PFSK-1 (cell line): ENCODE measurements at regions not wholly inside any gene's neighbourhood (a gene's known extent, or its start where the extent isn't known, plus 50 kb on each side); places are given as distances from the start of the nearest gene placed in this dataset.

Experiments
- FOXP2 ChIP-seq: optimal IDR thresholded peaks from 2 replicates; pipeline ENCODE3; 2011; ENCODE audit warnings: borderline replicate concordance, control low read depth, inconsistent platforms; ENCODE audit not compliant: insufficient read depth; ENCODE audit errors: extremely low read length, extremely low read depth
- POLR2AphosphoS5 ChIP-seq: IDR thresholded peaks from 2 replicates; pipeline ENCODE4 v1.6.1; 2012; ENCODE audit warnings: low read depth, mild to moderate bottlenecking, control low read depth, low read length, moderate library complexity
- SIN3A ChIP-seq: IDR thresholded peaks from 2 replicates; pipeline ENCODE4 v1.6.1; 2012; ENCODE audit warnings: mild to moderate bottlenecking, low read length, moderate library complexity, borderline replicate concordance; ENCODE audit not compliant: insufficient read depth
- TAF1 ChIP-seq: IDR thresholded peaks from 2 replicates; pipeline ENCODE4 v1.6.1; 2012; ENCODE audit warnings: low read length, control low read depth, borderline replicate concordance; ENCODE audit not compliant: insufficient read depth
- TF ChIP-seq, protein P1 (sequence below), 2 experiments: IDR thresholded peaks; 2 replicates each; pipeline versions ENCODE4 v1.6.1 to v1.8.0; 2011 to 2012; ENCODE audit warnings: low read depth in 2 of 2, low read length in 2 of 2, control low read depth in 1 of 2, inconsistent platforms in 1 of 2, mild to moderate bottlenecking in 1 of 2, moderate library complexity in 1 of 2; ENCODE audit not compliant: insufficient read depth in 1 of 2

DNA sequence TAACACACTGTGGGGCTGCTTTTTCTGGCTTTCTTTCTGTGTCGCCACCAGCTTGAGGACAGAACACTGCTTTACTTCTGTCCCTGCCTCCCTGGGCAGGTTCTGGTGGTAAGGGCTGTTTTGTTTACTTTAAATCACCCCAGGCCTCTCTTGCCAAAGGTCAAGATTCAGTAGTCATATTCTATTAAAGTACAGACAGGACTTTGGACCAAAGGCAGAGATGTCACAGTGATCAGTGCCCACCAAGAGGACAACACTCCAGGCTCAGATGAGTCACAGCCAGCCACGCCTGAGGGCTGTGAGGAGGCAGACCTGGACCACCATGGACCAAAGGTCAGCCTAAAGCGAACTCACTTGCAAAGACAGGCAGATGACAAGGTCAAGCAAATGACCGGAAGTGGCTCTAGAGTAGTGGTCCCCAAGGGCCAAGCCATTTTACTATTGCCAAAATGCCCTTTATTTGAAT lies 200.0 kb downstream of the RHOU start:
- TF ChIP-seq SIN3A (no peak), TAF1 (no peak), POLR2AphosphoS5 (no peak), FOXP2 (no peak)
- TF ChIP-seq, protein P1, sequence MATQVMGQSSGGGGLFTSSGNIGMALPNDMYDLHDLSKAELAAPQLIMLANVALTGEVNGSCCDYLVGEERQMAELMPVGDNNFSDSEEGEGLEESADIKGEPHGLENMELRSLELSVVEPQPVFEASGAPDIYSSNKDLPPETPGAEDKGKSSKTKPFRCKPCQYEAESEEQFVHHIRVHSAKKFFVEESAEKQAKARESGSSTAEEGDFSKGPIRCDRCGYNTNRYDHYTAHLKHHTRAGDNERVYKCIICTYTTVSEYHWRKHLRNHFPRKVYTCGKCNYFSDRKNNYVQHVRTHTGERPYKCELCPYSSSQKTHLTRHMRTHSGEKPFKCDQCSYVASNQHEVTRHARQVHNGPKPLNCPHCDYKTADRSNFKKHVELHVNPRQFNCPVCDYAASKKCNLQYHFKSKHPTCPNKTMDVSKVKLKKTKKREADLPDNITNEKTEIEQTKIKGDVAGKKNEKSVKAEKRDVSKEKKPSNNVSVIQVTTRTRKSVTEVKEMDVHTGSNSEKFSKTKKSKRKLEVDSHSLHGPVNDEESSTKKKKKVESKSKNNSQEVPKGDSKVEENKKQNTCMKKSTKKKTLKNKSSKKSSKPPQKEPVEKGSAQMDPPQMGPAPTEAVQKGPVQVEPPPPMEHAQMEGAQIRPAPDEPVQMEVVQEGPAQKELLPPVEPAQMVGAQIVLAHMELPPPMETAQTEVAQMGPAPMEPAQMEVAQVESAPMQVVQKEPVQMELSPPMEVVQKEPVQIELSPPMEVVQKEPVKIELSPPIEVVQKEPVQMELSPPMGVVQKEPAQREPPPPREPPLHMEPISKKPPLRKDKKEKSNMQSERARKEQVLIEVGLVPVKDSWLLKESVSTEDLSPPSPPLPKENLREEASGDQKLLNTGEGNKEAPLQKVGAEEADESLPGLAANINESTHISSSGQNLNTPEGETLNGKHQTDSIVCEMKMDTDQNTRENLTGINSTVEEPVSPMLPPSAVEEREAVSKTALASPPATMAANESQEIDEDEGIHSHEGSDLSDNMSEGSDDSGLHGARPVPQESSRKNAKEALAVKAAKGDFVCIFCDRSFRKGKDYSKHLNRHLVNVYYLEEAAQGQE (IDR thresholded peaks at IDR 0.05; ENCODE audit: insufficient read depth in 1 of 2, low read depth in 2 of 2, low read length in 2 of 2) = no peak

DNA sequence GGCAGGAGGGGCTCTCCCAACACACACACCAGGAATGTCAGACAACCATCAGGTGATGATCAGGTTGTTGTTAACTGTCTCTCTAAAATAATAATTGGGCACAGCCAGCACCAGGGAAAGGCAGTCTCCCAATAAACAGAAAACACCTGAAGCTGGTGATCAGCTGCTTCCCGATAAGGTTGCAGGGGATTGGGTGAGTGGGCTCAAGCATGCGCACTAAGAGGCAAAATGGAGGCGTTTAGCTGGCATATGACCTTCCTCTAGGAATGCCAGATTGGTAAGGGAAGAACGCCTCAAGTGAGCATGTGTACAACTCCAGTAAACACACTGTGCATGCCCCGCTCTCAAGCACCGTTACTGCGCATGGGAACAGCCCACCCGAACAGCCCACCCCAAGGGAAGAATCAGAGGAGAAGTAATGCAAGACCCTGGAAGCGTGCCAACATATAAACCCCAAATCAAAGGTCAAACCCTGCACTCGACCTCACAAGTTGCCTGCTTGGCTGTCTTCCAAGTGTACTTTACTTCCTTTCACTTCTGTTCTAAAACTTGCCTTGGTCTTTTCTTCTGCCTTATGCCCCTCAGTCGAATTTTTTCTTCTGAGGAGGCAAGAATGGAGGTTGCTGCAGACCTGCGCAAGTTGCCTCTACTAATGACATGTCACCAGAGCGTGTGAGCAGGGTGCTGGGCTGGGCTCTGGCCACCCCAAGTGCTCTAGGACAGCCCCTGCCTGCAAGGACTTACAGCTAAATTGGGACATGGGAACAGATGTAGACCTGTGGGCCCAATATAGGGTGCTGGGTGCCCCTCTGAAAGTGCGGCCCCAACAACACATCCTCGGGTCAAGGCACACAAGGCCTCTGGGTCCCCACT lies 200.8 kb downstream of the RHOU start:
- TF ChIP-seq POLR2AphosphoS5 = no peak

DNA sequence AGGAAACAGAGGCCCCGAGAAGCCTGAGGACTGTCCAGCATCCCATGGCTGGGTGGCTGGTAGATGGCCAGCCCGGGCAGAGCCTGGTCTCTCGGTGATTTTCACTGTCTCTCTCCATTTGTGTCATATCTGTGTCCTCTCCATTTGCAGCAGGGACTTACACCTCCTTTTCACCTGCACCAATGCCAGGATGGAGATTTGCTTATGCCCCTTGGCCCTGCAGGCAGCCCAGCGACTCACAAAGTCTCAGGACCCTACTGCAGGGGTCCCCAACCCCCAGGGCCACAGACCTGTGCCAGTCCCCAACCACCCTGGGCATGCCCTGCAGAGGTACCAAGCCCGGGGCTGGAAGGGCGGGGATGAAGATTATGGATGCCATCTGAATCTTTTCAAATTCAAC lies 201.6 kb downstream of the RHOU start:
- TF ChIP-seq POLR2AphosphoS5 = no peak
- no peak for TF ChIP-seq TAF1
- no peak for TF ChIP-seq SIN3A
- TF ChIP-seq FOXP2 = no peak
- TF ChIP-seq, protein P1 (IDR thresholded peaks at IDR 0.05; ENCODE audit: insufficient read depth in 1 of 2, low read depth in 2 of 2, low read length in 2 of 2) = no peak

DNA sequence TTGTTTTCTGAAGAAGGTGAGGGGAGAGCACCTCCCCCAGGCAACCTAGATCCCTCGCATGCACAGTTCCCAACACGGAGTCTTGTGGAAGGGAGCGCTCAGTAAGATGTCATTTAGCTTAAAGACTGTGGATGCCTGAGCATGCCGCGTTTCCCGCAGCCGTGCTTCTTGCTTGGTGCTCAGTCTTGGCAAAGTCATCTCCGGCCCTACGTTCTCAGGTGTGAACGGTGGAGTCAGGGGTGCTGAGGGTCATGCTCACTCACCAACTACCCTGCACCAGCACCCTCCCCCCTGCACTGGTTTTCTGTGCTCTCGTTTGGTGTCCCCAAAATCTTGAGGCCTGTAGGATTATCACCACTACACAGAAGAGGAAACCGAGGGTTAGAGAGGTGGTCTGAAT lies 202.1 kb downstream of the RHOU start:
- TF ChIP-seq SIN3A (no peak), FOXP2 (no peak), TAF1 (no peak), POLR2AphosphoS5 (no peak)
- TF ChIP-seq, protein P1 (IDR thresholded peaks at IDR 0.05; ENCODE audit: insufficient read depth in 1 of 2, low read depth in 2 of 2, low read length in 2 of 2) = no peak

DNA sequence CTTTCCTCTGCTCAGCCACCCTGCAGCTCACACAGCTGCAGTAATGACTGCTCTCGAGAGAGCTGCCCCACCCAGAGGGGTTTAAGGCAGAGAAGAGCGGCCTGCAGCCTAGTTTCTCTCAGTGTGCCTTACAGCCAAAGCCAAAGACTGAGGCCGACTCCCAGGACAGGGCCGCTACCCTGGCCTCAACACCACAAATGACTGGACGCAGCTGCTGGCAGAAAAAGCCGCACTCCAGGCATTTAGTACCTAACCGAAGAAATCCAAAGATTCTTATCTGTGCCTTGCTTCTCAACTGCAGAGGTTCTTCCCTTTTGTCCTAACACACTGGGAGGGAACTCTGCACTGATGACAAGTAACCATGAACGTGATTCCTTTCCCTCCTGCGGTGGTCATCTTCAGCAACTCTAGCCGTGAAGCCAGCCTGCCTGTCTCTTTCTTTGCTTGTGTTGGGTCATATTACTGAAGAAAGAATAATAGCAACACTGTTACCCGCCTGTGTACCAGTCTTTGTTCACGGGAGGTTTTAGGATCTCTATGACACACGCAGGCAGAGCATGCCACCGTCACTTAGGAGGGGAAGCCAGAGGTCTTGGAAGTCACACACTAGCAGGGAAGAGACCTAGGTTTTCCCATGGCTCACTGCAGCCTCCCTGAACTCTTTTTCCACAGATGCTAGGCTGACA lies 202.7 kb downstream of the RHOU start:
- TF ChIP-seq, protein P1 (IDR thresholded peaks at IDR 0.05; ENCODE audit: insufficient read depth in 1 of 2, low read depth in 2 of 2, low read length in 2 of 2) = no peak
- TF ChIP-seq POLR2AphosphoS5 (no peak), TAF1 (no peak), FOXP2 (no peak), SIN3A (no peak)
